ENCODE measurements at regions not wholly inside any gene's neighbourhood (a gene's known extent, or its start where the extent isn't known, plus 50 kb on each side); places are given as distances from the start of the nearest gene placed in this dataset.

DNA sequence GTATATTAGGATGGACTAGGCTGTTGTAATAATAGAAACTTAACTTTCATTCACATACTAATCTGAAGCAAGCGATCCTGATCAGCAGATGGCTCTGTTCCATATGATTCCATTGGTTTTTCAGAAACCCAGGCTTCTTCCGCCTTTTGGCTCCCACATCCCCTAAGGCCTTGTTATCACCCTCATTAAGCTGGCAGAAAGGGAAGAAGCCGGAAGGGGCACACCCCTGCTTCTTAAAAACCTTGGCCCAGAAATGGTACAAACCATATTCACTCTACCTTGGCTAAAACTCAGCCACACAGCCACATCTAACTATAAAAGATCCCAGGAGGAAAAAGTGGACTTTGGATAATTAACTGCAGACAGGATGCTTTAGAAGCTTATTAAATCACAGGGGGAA lies 329.2 kb downstream of the PCNX1 start:
- DNase-seq (ENCODE audit: low read depth): no peak
- H3K4me3 ChIP-seq (ENCODE audit: control insufficient read depth, low read depth, low read length): no peak overlapping the region
- TF ChIP-seq, protein P1, sequence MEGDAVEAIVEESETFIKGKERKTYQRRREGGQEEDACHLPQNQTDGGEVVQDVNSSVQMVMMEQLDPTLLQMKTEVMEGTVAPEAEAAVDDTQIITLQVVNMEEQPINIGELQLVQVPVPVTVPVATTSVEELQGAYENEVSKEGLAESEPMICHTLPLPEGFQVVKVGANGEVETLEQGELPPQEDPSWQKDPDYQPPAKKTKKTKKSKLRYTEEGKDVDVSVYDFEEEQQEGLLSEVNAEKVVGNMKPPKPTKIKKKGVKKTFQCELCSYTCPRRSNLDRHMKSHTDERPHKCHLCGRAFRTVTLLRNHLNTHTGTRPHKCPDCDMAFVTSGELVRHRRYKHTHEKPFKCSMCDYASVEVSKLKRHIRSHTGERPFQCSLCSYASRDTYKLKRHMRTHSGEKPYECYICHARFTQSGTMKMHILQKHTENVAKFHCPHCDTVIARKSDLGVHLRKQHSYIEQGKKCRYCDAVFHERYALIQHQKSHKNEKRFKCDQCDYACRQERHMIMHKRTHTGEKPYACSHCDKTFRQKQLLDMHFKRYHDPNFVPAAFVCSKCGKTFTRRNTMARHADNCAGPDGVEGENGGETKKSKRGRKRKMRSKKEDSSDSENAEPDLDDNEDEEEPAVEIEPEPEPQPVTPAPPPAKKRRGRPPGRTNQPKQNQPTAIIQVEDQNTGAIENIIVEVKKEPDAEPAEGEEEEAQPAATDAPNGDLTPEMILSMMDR (conservative IDR thresholded peaks at IDR 0.05; ENCODE audit: control insufficient read depth, insufficient read depth, low read depth, low read length): no peak

DNA sequence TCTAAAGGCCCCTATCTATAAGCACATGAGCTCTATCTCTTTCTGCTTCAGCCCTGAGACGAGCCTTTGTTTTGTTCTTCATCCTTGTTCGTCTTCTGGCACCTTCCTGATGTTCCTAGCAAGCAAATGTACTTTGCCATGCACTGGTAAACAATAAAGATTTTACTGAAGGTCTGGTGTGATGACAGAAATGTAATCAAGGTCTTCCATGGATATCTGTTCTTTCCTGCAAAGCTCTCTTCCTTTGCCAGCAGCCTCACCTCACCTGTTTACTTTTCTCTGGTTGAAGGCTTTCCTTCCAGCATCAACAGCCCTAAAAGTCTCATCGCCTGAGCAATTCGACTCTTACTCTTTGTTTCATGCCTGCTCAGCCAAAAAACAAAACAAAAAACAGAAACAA lies 330.3 kb downstream of the PCNX1 start:
- TF ChIP-seq, protein P1 (conservative IDR thresholded peaks at IDR 0.05; ENCODE audit: control insufficient read depth, insufficient read depth, low read depth, low read length): no peak
- no peak overlapping the region for H3K4me3 ChIP-seq (ENCODE audit: control insufficient read depth, low read depth, low read length)
- no peak for DNase-seq (ENCODE audit: low read depth)

DNA sequence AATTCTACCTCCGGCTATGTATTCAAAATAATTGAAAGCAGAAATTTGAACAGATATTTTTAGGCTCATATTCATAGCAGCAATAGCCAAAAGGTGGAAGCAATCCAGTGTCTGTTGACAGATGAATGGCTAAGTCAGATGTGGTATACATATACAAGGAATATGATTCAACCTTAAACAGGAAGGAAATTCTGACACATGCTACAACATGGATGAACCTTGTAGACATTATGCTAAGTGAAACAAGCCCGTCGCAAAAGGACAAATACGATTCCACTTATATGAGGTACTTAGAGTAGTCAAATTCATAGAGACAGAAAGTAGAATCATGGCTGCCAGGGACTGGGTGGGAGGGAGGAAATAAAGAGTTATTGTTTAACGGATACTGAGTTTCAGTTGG lies 331.6 kb downstream of the PCNX1 start:
- peak; percentile 32 for DNase-seq (ENCODE audit: low read depth)
- H3K4me3 ChIP-seq (ENCODE audit: control insufficient read depth, low read depth, low read length): no peak overlapping the region
- TF ChIP-seq, protein P1 (conservative IDR thresholded peaks at IDR 0.05; ENCODE audit: control insufficient read depth, insufficient read depth, low read depth, low read length): no peak

DNA sequence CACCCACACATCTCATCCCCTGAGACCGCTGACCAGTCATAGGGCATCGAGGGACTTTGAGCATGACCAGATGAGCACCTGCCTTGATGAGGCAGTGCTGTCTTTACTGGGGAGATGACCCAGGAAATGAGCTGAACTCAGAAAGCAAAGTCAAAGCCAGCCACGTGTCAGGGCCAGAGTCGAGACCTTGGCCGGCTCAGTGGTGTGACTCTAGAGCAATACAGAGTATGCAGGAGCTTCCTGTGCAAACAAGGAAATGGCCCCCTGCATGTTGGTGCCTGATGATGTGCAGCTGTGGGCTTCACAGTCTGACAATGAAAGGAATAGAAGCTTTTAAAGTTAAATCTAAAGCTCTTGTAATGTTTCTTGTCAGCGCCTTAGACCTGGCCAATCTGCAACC lies 332.9 kb downstream of the PCNX1 start:
- no peak overlapping the region for H3K4me3 ChIP-seq (ENCODE audit: control insufficient read depth, low read depth, low read length)
- DNase-seq (ENCODE audit: low read depth): no peak
- TF ChIP-seq, protein P1 (conservative IDR thresholded peaks at IDR 0.05; ENCODE audit: control insufficient read depth, insufficient read depth, low read depth, low read length): no peak

DNA sequence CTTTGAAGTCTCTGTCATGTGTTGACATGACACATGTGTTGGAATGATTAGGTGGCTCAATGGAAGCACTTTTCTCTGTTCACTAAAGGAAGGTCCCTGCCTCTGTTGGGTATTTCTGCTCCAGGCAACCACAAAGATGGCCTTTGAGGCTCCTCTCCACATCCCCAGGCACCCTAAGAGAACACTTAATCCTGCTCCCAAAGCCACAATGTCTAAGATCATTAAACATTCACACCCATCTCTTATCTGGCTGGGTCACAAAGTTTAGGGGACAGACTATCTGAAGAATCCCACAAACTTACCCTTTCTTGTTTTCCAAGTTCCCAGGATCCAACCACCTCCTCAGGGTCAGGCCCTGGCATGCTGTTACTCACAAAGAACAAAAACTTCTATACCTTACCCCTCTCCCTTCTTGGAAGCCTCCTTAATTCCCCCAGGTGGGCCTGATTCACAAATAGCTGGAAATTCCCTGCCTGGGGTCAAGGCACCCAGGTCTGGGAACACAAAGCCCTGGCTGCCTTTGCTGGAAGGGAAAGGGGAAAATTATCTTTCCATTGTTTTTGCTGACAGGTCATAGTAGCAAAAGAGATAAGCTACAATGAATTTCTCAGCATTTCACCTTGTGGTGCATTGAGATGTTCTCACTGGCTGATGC lies 333.7 kb downstream of the PCNX1 start:
- DNase-seq (ENCODE audit: low read depth): no peak
- H3K4me3 ChIP-seq (ENCODE audit: control insufficient read depth, low read depth, low read length): no peak overlapping the region
- TF ChIP-seq, protein P1 (conservative IDR thresholded peaks at IDR 0.05; ENCODE audit: control insufficient read depth, insufficient read depth, low read depth, low read length): no peak

DNA sequence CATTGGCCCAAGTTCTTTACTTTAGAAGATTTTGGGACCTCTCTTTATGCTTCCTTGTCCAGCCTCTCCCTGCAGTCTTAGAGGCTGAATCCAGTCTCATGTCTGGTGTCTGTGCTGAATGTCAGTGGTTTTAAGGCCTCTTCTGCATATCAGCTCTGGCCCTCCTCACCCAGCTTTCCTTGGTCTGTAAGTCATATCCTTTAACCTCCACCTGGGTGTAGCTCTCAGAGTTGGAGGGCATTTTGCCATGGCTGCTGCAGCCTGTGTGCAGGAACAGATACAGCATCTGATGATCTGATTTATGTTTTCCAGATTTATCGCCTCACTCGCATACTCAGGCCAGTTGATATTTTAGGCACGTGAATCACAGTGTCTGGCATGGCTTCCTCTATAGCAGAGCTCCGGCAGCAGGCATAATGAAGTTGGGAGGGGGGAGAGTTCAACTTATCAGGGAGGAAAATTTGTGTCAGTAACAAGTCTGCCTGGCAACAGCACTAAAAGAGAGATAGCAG lies 335.0 kb downstream of the PCNX1 start:
- DNase-seq (ENCODE audit: low read depth): peak; percentile 84
- TF ChIP-seq, protein P1 (conservative IDR thresholded peaks at IDR 0.05; ENCODE audit: control insufficient read depth, insufficient read depth, low read depth, low read length): no peak
- no peak overlapping the region for H3K4me3 ChIP-seq (ENCODE audit: control insufficient read depth, low read depth, low read length)

Data from fibroblast of mammary gland (primary cell).